Kidney epithelial cell (primary cell): ENCODE measurements at regions not wholly inside any gene's neighbourhood (a gene's known extent, or its start where the extent isn't known, plus 50 kb on each side); places are given as distances from the start of the nearest gene placed in this dataset.

ENCODE experiments used
- DNase-seq: peaks from one replicate; pipeline ENCODE4 v3.0.0-alpha.2; 2010; ENCODE audit warnings: low read depth
- H3K27me3 ChIP-seq: 2 replicates; pipeline ENCODE4 v1.6.0; 2011; ENCODE audit warnings: low read length; ENCODE audit not compliant: control insufficient read depth, insufficient read depth
- H3K36me3 ChIP-seq: 2 replicates; pipeline ENCODE4 v1.5.1; 2011; ENCODE audit warnings: low read length; ENCODE audit not compliant: control insufficient read depth, insufficient read depth
- H3K4me3 ChIP-seq: 2 replicates; pipeline ENCODE4 v1.5.1; 2011; ENCODE audit warnings: low read depth, mild to moderate bottlenecking, control low read depth, low read length
- CTCF ChIP-seq: IDR thresholded peaks from 2 replicates; pipeline ENCODE4 v1.5.1; 2011; ENCODE audit warnings: mild to moderate bottlenecking, moderate library complexity, low read length, control low read depth, inconsistent platforms; ENCODE audit not compliant: insufficient read depth, poor library complexity, severe bottlenecking

- Histone ChIP-seq H3K4me3 (no peak overlapping the region), H3K27me3 (no peaks in the 10 kb centered on the region), H3K36me3 (no peaks in the 10 kb centered on the region)
- TF ChIP-seq CTCF: no peak
- no peak for DNase-seq
Measured at GRCh38 chr2:193627927-193628272, 1433.2 kb upstream of the TMEFF2 start.

- no peak overlapping the region for H3K4me3 ChIP-seq
- DNase-seq: no peak
Measured at GRCh38 chr2:193627187-193627926, 1432.6 kb upstream of the TMEFF2 start.

GRCh38 chr2:193608451-193608850 lies 1413.7 kb upstream of the TMEFF2 start:
- H3K27me3 ChIP-seq: no peaks in the 10 kb centered on the region
- H3K36me3 ChIP-seq: no peaks in the 10 kb centered on the region
- H3K4me3 ChIP-seq: no peak overlapping the region
- TF ChIP-seq CTCF: no peak
- DNase-seq: no peak

More at GRCh38 chr2:193627187-193627926, 1432.6 kb upstream of the TMEFF2 start:
- TF ChIP-seq CTCF: no peak
- Histone ChIP-seq H3K27me3 (no peaks in the 10 kb centered on the region), H3K36me3 (no peaks in the 10 kb centered on the region)

- no peak overlapping the region for H3K4me3 ChIP-seq
- no peak for TF ChIP-seq CTCF
- DNase-seq: no peak
Measured at GRCh38 chr2:193590831-193591230, 1396.1 kb upstream of the TMEFF2 start.

GRCh38 chr2:193584522-193584938 lies 1389.8 kb upstream of the TMEFF2 start:
- peak; percentile 63 for TF ChIP-seq CTCF
- DNase-seq: peak; percentile 2
- no peaks in the 10 kb centered on the region for H3K27me3 ChIP-seq
- H3K36me3 ChIP-seq: no peaks in the 10 kb centered on the region
- no peak overlapping the region for H3K4me3 ChIP-seq

More at GRCh38 chr2:193590831-193591230, 1396.1 kb upstream of the TMEFF2 start:
- Histone ChIP-seq H3K27me3 (no peaks in the 10 kb centered on the region), H3K36me3 (no peaks in the 10 kb centered on the region)
